MM.1S (cell line): ENCODE measurements at regions not wholly inside any gene's neighbourhood (a gene's known extent, or its start where the extent isn't known, plus 50 kb on each side); places are given as distances from the start of the nearest gene placed in this dataset.

ENCODE experiments used
- DNase-seq: peaks from one replicate; pipeline ENCODE4 v3.0.0-alpha.2; 2015
- H2AFZ ChIP-seq: fragments of 300-600 bp; sonication (generic); 2 replicates; pipeline ENCODE4 v1.6.0; 2016; ENCODE audit warnings: antibody characterized with exemption, low read length
- H3F3A ChIP-seq: fragments of 300-600 bp; sonication (generic); 2 replicates; pipeline ENCODE4 v1.6.1; 2016; ENCODE audit warnings: mild to moderate bottlenecking, antibody characterized with exemption, low read length, moderate library complexity, mixed read lengths; ENCODE audit not compliant: insufficient read depth
- H3K27ac ChIP-seq: fragments of 300-600 bp; sonication (generic); 2 replicates; pipeline ENCODE4 v1.5.1; 2016; ENCODE audit warnings: mild to moderate bottlenecking, low read length
- H3K27me3 ChIP-seq: fragments of 300-600 bp; sonication (generic); replicated peaks from 2 replicates; pipeline ENCODE4 v1.6.0; 2016; ENCODE audit warnings: low read length; ENCODE audit not compliant: insufficient read depth
- H3K36me3 ChIP-seq: fragments of 300-600 bp; sonication (generic); replicated peaks from 2 replicates; pipeline ENCODE4 v1.6.1; 2016; ENCODE audit warnings: mild to moderate bottlenecking, low read length, mixed read lengths; ENCODE audit not compliant: insufficient read depth
- H3K4me1 ChIP-seq: fragments of 300-600 bp; sonication (generic); 2 replicates; pipeline ENCODE4 v1.6.1; 2016; ENCODE audit warnings: low read length, mixed read lengths
- H3K4me2 ChIP-seq: fragments of 300-600 bp; sonication (generic); 2 replicates; pipeline ENCODE4 v1.6.0; 2016; ENCODE audit warnings: low read depth, low read length
- H3K4me3 ChIP-seq: fragments of 300-600 bp; sonication (generic); 2 replicates; pipeline ENCODE4 v1.5.1; 2016; ENCODE audit warnings: low read length, mixed read lengths
- H3K79me2 ChIP-seq: fragments of 300-600 bp; sonication (generic); 2 replicates; pipeline ENCODE4 v1.6.1; 2016; ENCODE audit warnings: mixed run types, low read length, mixed read lengths
- H3K9ac ChIP-seq: fragments of 300-600 bp; sonication (generic); 2 replicates; pipeline ENCODE4 v1.6.1; 2016; ENCODE audit warnings: low read length, mixed read lengths
- H3K9me2 ChIP-seq: fragments of 300-600 bp; sonication (generic); replicated peaks from 2 replicates; pipeline ENCODE4 v1.6.1; 2016; ENCODE audit warnings: mild to moderate bottlenecking, low read length, mixed read lengths; ENCODE audit not compliant: insufficient read depth
- H3K9me3 ChIP-seq: fragments of 300-600 bp; sonication (generic); replicated peaks from 2 replicates; pipeline ENCODE4 v1.6.1; 2016; ENCODE audit warnings: mild to moderate bottlenecking, low read length, mixed read lengths; ENCODE audit not compliant: insufficient read depth
- H4K20me1 ChIP-seq: fragments of 300-600 bp; sonication (generic); 2 replicates; pipeline ENCODE4 v1.6.1; 2016; ENCODE audit warnings: mild to moderate bottlenecking, low read length, moderate library complexity, mixed read lengths; ENCODE audit not compliant: insufficient read depth
- EZH2 ChIP-seq: fragments of 300-600 bp; sonication (generic); optimal IDR thresholded peaks from 2 replicates; pipeline ENCODE3; 2017; ENCODE audit warnings: low read depth, mild to moderate bottlenecking, antibody characterized with exemption, low read length, mixed read lengths
- EZH2phosphoT487 ChIP-seq: fragments of 300-600 bp; sonication (generic); IDR thresholded peaks from 2 replicates; pipeline ENCODE4 v1.6.1; 2018; ENCODE audit warnings: antibody characterized with exemption, low read length
- TF ChIP-seq, protein P1 (sequence below): fragments of 300-600 bp; sonication (generic); IDR thresholded peaks from 2 replicates; pipeline ENCODE4 v1.5.1; 2016; ENCODE audit warnings: antibody characterized with exemption, low read length, mixed read lengths

DNA sequence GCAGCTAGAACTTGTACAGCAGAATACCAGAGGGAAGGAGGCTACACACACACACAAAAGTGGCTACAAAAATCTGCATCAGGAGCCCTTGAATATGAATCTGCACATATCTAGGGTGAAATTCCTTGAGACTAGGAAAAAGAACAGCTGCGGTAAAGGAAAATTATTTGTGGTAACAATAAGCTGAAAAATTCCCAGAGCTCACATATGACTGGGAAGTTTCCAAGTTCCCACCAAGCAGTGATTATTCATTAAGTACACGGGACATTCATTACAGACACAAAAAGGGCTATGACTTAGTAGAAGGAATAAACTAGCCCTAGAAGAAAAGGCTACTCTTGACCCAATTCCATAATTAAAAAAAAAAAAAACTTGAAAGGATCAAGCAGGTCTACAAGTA, 149.5 kb upstream of the BACE2 start:
- no peaks in the 10 kb centered on the region for H3K4me1 ChIP-seq
- H3K4me3 ChIP-seq: no peak overlapping the region
- H3F3A ChIP-seq: no peaks in the 10 kb centered on the region
- no peaks in the 10 kb centered on the region for H4K20me1 ChIP-seq
- no peak overlapping the region for H3K4me2 ChIP-seq
- H3K79me2 ChIP-seq: no peaks in the 10 kb centered on the region
- DNase-seq: no peak
- TF ChIP-seq EZH2phosphoT487 (no peak), EZH2 (no peak)
- TF ChIP-seq, protein P1, sequence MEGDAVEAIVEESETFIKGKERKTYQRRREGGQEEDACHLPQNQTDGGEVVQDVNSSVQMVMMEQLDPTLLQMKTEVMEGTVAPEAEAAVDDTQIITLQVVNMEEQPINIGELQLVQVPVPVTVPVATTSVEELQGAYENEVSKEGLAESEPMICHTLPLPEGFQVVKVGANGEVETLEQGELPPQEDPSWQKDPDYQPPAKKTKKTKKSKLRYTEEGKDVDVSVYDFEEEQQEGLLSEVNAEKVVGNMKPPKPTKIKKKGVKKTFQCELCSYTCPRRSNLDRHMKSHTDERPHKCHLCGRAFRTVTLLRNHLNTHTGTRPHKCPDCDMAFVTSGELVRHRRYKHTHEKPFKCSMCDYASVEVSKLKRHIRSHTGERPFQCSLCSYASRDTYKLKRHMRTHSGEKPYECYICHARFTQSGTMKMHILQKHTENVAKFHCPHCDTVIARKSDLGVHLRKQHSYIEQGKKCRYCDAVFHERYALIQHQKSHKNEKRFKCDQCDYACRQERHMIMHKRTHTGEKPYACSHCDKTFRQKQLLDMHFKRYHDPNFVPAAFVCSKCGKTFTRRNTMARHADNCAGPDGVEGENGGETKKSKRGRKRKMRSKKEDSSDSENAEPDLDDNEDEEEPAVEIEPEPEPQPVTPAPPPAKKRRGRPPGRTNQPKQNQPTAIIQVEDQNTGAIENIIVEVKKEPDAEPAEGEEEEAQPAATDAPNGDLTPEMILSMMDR: no peak
- no peak overlapping the region for H3K27ac ChIP-seq
- no peaks in the 10 kb centered on the region for H3K9me3 ChIP-seq
- no peak overlapping the region for H2AFZ ChIP-seq
- no peaks in the 10 kb centered on the region for H3K36me3 ChIP-seq
- H3K27me3 ChIP-seq: no peaks in the 10 kb centered on the region
- no peak overlapping the region for H3K9ac ChIP-seq
- no peaks in the 10 kb centered on the region for H3K9me2 ChIP-seq

DNA sequence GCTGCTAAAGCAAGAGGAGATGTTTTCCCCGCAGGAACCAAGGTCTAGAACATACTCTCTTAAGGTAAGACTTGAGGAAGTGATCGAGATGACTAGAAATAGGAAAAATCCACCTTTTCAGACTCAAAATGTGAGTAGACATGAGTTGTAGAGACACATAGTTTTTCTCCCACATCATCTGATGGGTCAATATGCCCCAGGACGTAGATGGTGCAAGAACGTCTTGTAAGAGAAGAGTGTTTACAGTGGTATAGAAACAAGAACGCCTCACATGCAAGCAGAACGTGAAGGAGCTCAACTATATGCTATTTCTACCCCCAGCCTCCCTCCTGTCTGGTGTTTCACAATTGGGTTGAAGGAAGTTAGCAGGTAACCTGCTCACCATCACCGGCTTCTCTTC, 144.0 kb upstream of the BACE2 start:
- H3F3A ChIP-seq: no peaks in the 10 kb centered on the region

DNA sequence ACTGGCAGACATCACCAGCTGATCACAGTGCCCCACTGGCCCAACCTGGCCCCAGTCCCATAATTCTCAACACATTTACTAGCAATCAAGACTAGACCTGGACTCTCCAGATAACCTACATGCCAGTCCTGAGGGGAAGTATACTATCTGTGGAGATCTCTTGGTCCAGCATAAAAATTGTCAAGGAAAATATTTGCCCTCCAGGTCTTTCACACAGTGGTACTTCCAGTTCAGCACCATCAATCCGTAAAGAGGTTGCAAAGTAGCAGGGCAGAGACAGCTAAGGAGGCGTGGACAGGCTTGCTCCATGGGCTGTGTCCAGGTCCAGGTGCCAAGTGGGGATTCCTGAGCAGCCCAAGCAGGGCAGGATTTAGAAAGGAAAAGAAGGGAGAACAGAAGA, 143.6 kb upstream of the BACE2 start:
- no peaks in the 10 kb centered on the region for H4K20me1 ChIP-seq
- TF ChIP-seq, protein P1: no peak
- TF ChIP-seq EZH2phosphoT487 (no peak), EZH2 (no peak)
- H2AFZ ChIP-seq: no peak overlapping the region
- no peaks in the 10 kb centered on the region for H3K9me3 ChIP-seq
- H3K79me2 ChIP-seq: no peaks in the 10 kb centered on the region
- no peaks in the 10 kb centered on the region for H3F3A ChIP-seq
- no peak overlapping the region for H3K4me3 ChIP-seq
- no peak for DNase-seq
- no peak overlapping the region for H3K9ac ChIP-seq
- no peaks in the 10 kb centered on the region for H3K9me2 ChIP-seq
- no peaks in the 10 kb centered on the region for H3K27me3 ChIP-seq
- H3K27ac ChIP-seq: no peak overlapping the region
- no peaks in the 10 kb centered on the region for H3K36me3 ChIP-seq
- no peaks in the 10 kb centered on the region for H3K4me1 ChIP-seq
- no peak overlapping the region for H3K4me2 ChIP-seq

More for the DNA sequence above, 144.0 kb upstream of the BACE2 start:
- Histone ChIP-seq H3K4me3 (no peak overlapping the region), H3K27me3 (no peaks in the 10 kb centered on the region), H3K36me3 (no peaks in the 10 kb centered on the region), H3K79me2 (no peaks in the 10 kb centered on the region), H3K27ac (no peak overlapping the region), H3K9me3 (no peaks in the 10 kb centered on the region), H3K9ac (no peak overlapping the region), H4K20me1 (no peaks in the 10 kb centered on the region), H3K4me2 (no peak overlapping the region), H2AFZ (no peak overlapping the region), H3K4me1 (no peaks in the 10 kb centered on the region), H3K9me2 (no peaks in the 10 kb centered on the region)
- no peak for DNase-seq
- TF ChIP-seq EZH2: no peak

DNA sequence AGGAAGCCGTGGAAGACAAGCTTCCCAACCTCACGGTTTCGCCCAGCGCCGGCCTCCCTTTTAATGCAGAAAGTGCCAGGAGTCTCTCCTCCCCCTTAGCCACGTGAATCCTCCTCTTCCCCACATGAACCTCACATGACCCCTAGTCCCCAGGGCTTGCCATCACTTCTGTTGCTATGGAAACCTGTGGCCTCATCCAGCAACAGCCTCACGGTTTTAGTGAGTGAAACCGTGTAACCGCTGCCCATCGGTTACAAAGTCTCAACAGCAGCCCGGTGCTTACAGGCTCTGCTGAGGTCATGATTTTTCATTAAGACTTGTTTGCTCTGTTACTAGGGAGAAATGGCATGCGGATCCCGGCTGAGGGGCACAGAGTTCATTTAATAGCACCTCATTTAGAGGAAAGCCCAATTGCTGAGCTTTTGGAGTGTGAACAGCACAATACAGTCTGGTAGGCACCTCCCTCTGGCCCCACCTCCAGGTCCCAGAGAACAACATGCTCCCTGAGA, 143.2 kb upstream of the BACE2 start:
- Histone ChIP-seq H3K4me1 (no peaks in the 10 kb centered on the region), H3K27ac (peak overlapping the region; percentile 33; the same call in 1 of the 2 replicates), H3K79me2 (no peaks in the 10 kb centered on the region), H3K9me3 (no peaks in the 10 kb centered on the region), H3K27me3 (no peaks in the 10 kb centered on the region), H3F3A (no peaks in the 10 kb centered on the region), H3K4me2 (no peak overlapping the region), H3K4me3 (no peak overlapping the region), H4K20me1 (no peaks in the 10 kb centered on the region), H3K36me3 (no peaks in the 10 kb centered on the region), H3K9ac (no peak overlapping the region), H2AFZ (no peak overlapping the region), H3K9me2 (no peaks in the 10 kb centered on the region)
- TF ChIP-seq EZH2 (no peak), EZH2phosphoT487 (no peak)
- TF ChIP-seq, protein P1: no peak
- DNase-seq: peak; percentile 91
